PC-9 (cell line): ENCODE measurements at regions not wholly inside any gene's neighbourhood (a gene's known extent, or its start where the extent isn't known, plus 50 kb on each side); places are given as distances from the start of the nearest gene placed in this dataset.

Experiments
- BruUV-seq: library from RNA; stranded (reverse); fragments of 400-500 nt; replicated peaks from 2 replicates; lab custom pipeline; 2021; lab: Mats Ljungman, UMichigan
- CTCF ChIA-PET: fragments of 300-600 bp; sonication (Branson Sonifier 250); formaldehyde crosslinking; loops from one replicate; lab custom pipeline; 2022; ENCODE audit warnings: antibody characterized with exemption; lab: Charles Lee
- POLR2A ChIA-PET: fragments of 300-600 bp; sonication (Branson Sonifier 250); formaldehyde crosslinking; loops from one replicate; lab custom pipeline; 2022; ENCODE audit warnings: antibody characterized with exemption; ENCODE audit not compliant: unreplicated experiment; lab: Charles Lee
- DNase-seq, 2 experiments: peaks; one replicate each; pipeline versions ENCODE4 v3.0.0 to v3.0.0-alpha.2; 2015 to 2022; ENCODE audit warnings: mixed read lengths in 1 of 2
- H2AFZ ChIP-seq: fragments of 200-600 bp; sonication (generic); 2 replicates; pipeline ENCODE4 v1.8.1; 2017; ENCODE audit warnings: antibody characterized with exemption
- H3F3A ChIP-seq: fragments of 200-600 bp; sonication (generic); 2 replicates; pipeline ENCODE4 v1.8.1; 2017; ENCODE audit warnings: antibody characterized with exemption, mild to moderate bottlenecking, low read depth; ENCODE audit not compliant: insufficient read depth
- H3K27ac ChIP-seq: fragments of 200-600 bp; sonication (generic); 2 replicates; pipeline ENCODE4 v1.6.1; 2016; ENCODE audit warnings: mixed run types
- H3K27me3 ChIP-seq: fragments of 200-600 bp; sonication (generic); 2 replicates; pipeline ENCODE4 v1.6.1; 2016; ENCODE audit warnings: low read depth, mixed run types; ENCODE audit not compliant: insufficient read depth
- H3K36me3 ChIP-seq: fragments of 200-600 bp; sonication (generic); 2 replicates; pipeline ENCODE4 v1.6.1; 2016; ENCODE audit warnings: low read depth, mixed run types
- H3K4me1 ChIP-seq: fragments of 200-600 bp; sonication (generic); replicated peaks from 2 replicates; pipeline ENCODE4 v1.6.1; 2016; ENCODE audit warnings: mixed run types; ENCODE audit not compliant: insufficient read depth
- H3K4me2 ChIP-seq: fragments of 200-600 bp; sonication (generic); 2 replicates; pipeline ENCODE4 v1.6.1; 2017; ENCODE audit warnings: mixed run types
- H3K4me3 ChIP-seq: fragments of 200-600 bp; sonication (generic); 2 replicates; pipeline ENCODE4 v1.6.1; 2016; ENCODE audit warnings: mixed run types
- H3K79me2 ChIP-seq: fragments of 200-600 bp; sonication (generic); 2 replicates; pipeline ENCODE4 v1.6.1; 2017; ENCODE audit warnings: low read depth, mixed run types
- H3K9me2 ChIP-seq: fragments of 200-600 bp; sonication (generic); 2 replicates; pipeline ENCODE4 v1.8.1; 2017; ENCODE audit warnings: mild to moderate bottlenecking; ENCODE audit not compliant: insufficient read depth
- H3K9me3 ChIP-seq: fragments of 200-600 bp; sonication (generic); 2 replicates; pipeline ENCODE4 v1.8.1; 2016; ENCODE audit warnings: low read depth; ENCODE audit not compliant: insufficient read depth
- H4K20me1 ChIP-seq: fragments of 200-600 bp; sonication (generic); 2 replicates; pipeline ENCODE4 v1.8.1; 2017; ENCODE audit not compliant: insufficient read depth
- EZH2 ChIP-seq: fragments of 200-600 bp; sonication (generic); IDR thresholded peaks from 2 replicates; pipeline ENCODE4 v1.8.0; 2017; ENCODE audit warnings: antibody characterized with exemption, low read depth
- intact Hi-C: fragments of 100-400 bp; cut with micrococcal nuclease; formaldehyde crosslinking; loops from one replicate; pipeline ENCODE4 v1.10.0; 2022; ENCODE audit not compliant: unreplicated experiment
- TF ChIP-seq, protein P1 (sequence below): fragments of 200-600 bp; sonication (generic); conservative IDR thresholded peaks from 2 replicates; pipeline ENCODE4 v1.6.1; 2017; ENCODE audit warnings: mixed run types, antibody characterized with exemption, mild to moderate bottlenecking, moderate library complexity

- TF ChIP-seq, protein P1, sequence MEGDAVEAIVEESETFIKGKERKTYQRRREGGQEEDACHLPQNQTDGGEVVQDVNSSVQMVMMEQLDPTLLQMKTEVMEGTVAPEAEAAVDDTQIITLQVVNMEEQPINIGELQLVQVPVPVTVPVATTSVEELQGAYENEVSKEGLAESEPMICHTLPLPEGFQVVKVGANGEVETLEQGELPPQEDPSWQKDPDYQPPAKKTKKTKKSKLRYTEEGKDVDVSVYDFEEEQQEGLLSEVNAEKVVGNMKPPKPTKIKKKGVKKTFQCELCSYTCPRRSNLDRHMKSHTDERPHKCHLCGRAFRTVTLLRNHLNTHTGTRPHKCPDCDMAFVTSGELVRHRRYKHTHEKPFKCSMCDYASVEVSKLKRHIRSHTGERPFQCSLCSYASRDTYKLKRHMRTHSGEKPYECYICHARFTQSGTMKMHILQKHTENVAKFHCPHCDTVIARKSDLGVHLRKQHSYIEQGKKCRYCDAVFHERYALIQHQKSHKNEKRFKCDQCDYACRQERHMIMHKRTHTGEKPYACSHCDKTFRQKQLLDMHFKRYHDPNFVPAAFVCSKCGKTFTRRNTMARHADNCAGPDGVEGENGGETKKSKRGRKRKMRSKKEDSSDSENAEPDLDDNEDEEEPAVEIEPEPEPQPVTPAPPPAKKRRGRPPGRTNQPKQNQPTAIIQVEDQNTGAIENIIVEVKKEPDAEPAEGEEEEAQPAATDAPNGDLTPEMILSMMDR, result no peak
- no peak for TF ChIP-seq EZH2
- Histone ChIP-seq H3K27ac (no peak overlapping the region), H3K4me2 (no peak overlapping the region), H2AFZ (no peak overlapping the region), H4K20me1 (no peaks in the 10 kb centered on the region), H3K4me1 (no peaks in the 10 kb centered on the region), H3K4me3 (no peak overlapping the region), H3K9me3 (no peaks in the 10 kb centered on the region), H3K36me3 (no peaks in the 10 kb centered on the region), H3F3A (no peaks in the 10 kb centered on the region), H3K27me3 (no peaks in the 10 kb centered on the region), H3K9me2 (no peaks in the 10 kb centered on the region; the same call in 1 of the 2 replicates), H3K79me2 (no peaks in the 10 kb centered on the region)
- ChIA-PET POLR2A (no interaction called here), CTCF (no interaction called here)
- no peak for DNase-seq
- intact Hi-C loops, result no loop called here
- no TSS peak for BruUV-seq
Observed at GRCh38 chr5:123294544-123294943, 128.7 kb downstream of the CEP120 start.

DNA sequence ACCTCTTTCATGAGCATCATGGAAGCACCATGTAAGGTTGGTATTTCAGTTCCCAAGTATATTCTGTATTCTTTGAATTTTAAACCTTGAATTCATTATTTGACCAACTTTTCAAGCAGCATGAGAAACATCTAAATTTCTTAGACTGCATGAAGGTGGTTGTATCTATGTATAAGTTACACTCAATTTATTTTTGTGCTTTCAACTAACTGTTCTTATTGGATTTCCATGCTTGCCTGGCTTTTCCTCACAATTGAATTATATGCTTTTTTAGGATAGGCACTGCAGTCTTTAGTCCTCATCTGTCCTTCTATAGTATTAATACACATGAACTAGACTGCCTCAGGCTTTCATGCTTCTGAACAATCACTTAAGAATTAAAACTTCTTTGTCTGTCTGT lies 134.0 kb downstream of the CEP120 start:
- H3K4me2 ChIP-seq, result no peak overlapping the region
- no peaks in the 10 kb centered on the region for H3K36me3 ChIP-seq
- no TSS peak for BruUV-seq
- ChIA-PET CTCF (no interaction called here), POLR2A (no interaction called here)
- H3K9me2 ChIP-seq, result no peaks in the 10 kb centered on the region
- no peaks in the 10 kb centered on the region for H3K4me1 ChIP-seq
- no peaks in the 10 kb centered on the region for H3K9me3 ChIP-seq
- intact Hi-C loops, result no loop called here
- TF ChIP-seq, protein P1, result no peak
- TF ChIP-seq EZH2, result no peak
- H3K27ac ChIP-seq, result no peak overlapping the region
- H3F3A ChIP-seq, result no peaks in the 10 kb centered on the region
- H3K79me2 ChIP-seq, result no peaks in the 10 kb centered on the region
- no peak for DNase-seq
- H2AFZ ChIP-seq, result no peak overlapping the region
- H3K4me3 ChIP-seq, result no peak overlapping the region
- no peaks in the 10 kb centered on the region for H3K27me3 ChIP-seq
- H4K20me1 ChIP-seq, result no peaks in the 10 kb centered on the region

GRCh38 chr5:123287881-123288280 lies 135.3 kb downstream of the CEP120 start:
- H3K79me2 ChIP-seq, result no peaks in the 10 kb centered on the region
- POLR2A ChIA-PET, result no interaction called here
- TF ChIP-seq, protein P1, result no peak
- no peak for TF ChIP-seq EZH2

More at GRCh38 chr5:123287881-123288280, 135.3 kb downstream of the CEP120 start:
- BruUV-seq, result no TSS peak
- Histone ChIP-seq H3K27me3 (no peaks in the 10 kb centered on the region), H2AFZ (no peak overlapping the region), H3K4me3 (no peak overlapping the region), H3F3A (no peaks in the 10 kb centered on the region), H3K4me1 (no peaks in the 10 kb centered on the region), H3K27ac (no peak overlapping the region), H3K9me2 (no peaks in the 10 kb centered on the region), H4K20me1 (no peaks in the 10 kb centered on the region), H3K4me2 (no peak overlapping the region), H3K9me3 (no peaks in the 10 kb centered on the region), H3K36me3 (no peaks in the 10 kb centered on the region)
- DNase-seq, result no peak
- CTCF ChIA-PET, result no interaction called here
- intact Hi-C loops, result no loop called here
